Activated CD4-positive, alpha-beta T cell treated with anti-CD3 and anti-CD28 coated beads, Interleukin-2, Interleukin-6, amounts not matched to agents 100 ng/mL and 50 ng/mL, durations not matched to agents 16 hours and 8 hours (primary cell): ENCODE measurements at regions not wholly inside any gene's neighbourhood (a gene's known extent, or its start where the extent isn't known, plus 50 kb on each side); places are given as distances from the start of the nearest gene placed in this dataset.

Experiments
- DNase-seq: peaks from one replicate; pipeline ENCODE4 v3.0.0-alpha.2; 2020

DNA sequence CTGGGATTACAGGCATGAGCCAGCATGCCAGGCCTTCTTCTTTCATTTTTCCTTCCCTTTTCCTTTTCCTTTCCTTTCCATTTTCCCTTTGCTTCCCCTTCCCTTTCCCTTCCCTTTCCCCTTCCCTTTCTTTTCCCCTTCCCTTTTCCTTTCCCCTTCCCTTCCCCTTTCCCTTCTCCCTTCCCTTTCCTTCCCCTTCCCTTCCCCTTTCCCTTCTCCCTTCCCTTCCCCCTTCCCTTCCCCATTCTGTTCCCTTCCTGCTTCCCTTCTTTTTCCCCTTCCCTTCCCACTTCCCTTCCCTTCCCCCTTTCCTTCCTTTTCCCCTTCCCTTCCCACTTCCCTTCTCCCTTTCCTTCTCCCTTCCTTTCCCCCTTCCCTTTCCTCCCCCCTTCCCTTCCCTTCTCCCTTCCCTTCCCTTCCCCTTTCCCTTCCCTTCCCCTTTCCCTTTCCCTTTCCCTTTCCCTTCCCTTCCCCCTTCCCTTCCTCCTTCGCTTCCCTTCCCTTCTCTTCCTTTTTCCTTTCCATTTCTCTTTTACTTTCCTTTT lies 712.2 kb upstream of the POM121L12 start:
- DNase-seq: no peak

- DNase-seq: no peak
Measured at GRCh38 chr7:52320610-52321009, 714.8 kb upstream of the POM121L12 start.

DNA sequence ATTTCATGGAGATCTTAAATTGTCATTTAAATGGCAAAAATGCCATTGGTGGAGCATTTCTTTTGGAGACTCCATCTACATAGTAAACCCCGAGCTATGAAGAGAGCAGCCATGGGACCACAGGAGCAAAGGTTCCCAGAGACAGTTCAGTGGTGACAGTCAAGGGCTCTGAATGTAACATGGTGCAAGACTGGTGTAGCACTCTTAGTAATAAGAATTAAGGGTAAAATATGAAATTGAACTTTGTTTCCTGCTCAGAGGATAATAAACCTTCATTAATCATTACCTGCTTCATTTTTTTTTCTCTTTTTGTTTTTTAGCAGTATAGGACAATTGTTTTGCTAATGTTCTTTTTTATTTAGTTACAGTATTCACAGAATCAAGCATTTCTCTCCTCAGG lies 717.5 kb upstream of the POM121L12 start:
- no peak for DNase-seq

DNA sequence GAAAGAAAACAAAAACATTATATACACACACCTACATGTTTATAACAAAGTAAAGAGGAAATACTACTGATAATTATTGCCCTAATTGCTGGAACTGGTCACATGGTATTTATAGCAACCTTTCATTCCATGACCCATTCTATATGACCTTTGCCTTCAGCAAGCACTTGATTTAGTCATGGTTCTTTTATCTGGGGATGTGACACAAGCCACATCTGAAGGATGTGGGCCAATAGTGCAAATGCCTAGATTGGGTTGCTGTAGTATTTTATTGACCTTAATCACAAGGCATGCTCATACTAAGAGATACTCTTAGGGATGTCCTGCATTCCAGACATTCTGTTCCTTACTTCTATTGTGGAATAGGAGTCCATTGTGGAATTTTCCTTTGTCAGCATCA lies 723.5 kb upstream of the POM121L12 start:
- no peak for DNase-seq

- DNase-seq: no peak
Measured at GRCh38 chr7:52309631-52310030, 725.8 kb upstream of the POM121L12 start.

GRCh38 chr7:52302765-52303520 lies 732.5 kb upstream of the POM121L12 start:
- no peak for DNase-seq

GRCh38 chr7:52297128-52297527 lies 738.3 kb upstream of the POM121L12 start:
- no peak for DNase-seq

GRCh38 chr7:52294942-52295341 lies 740.5 kb upstream of the POM121L12 start:
- no peak for DNase-seq

DNA sequence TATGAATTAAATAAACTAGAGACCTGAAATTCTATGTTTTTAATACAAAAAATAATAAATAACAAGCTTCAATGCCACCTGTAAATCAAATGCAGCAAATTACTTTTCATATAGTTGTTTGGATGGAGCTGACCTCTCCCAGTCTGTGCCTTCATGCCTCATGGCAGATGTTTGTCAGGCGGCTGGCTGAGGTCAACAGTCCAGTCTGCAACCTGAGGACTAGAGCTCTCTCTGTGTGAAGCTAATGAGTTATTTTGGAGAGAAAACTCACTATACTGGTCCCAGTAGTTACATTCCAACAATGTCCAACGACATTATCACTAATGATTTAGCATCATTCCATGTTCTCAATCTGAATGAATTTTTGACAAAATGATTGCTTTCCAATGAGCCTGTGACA lies 746.2 kb upstream of the POM121L12 start:
- DNase-seq: no peak

DNA sequence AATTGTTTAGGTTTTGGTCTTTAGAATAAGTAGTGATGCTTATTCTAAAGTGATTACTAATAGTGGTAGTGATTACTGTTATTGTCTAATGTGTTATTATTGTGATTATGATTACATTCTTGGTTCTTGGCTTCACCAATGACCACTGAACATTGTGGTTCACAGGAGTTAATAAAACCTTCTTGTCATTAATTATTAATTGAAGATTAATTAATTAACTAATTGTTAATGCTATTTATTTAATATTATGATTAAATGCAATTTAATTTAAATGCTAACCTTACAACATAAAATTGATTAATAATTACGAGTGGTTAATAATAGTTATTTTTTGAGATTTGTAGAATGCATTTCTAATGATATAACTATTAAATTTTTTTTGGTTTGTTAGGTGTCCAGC lies 747.7 kb upstream of the POM121L12 start:
- DNase-seq: no peak

- no peak for DNase-seq
Measured at GRCh38 chr7:52285689-52286088, 749.7 kb upstream of the POM121L12 start.

GRCh38 chr7:52283335-52283734 lies 752.1 kb upstream of the POM121L12 start:
- no peak for DNase-seq

GRCh38 chr7:52273685-52274610 lies 761.5 kb upstream of the POM121L12 start:
- DNase-seq: no peak

- no peak for DNase-seq
Measured at GRCh38 chr7:52271703-52272102, 763.7 kb upstream of the POM121L12 start.

DNA sequence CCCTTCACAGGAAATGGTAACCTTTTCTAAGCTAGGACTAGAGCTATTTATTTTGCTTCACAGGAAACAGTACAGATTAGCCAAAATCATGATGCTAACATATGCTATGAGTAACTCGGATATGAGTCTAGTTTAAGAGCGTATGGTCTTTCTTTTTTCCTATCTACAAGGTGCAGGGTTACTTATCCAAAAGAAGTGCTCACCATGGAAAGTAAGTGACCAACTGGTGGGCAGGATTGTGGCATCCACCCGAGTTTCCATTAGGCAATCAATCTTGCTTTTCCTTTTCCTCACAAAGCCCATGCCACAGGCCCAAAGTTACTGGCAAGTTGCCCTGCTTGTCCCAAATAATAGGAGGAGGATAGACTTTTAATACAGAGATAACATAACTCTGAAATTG lies 765.1 kb upstream of the POM121L12 start:
- no peak for DNase-seq

- DNase-seq: no peak
Measured at GRCh38 chr7:52269669-52270068, 765.8 kb upstream of the POM121L12 start.

DNA sequence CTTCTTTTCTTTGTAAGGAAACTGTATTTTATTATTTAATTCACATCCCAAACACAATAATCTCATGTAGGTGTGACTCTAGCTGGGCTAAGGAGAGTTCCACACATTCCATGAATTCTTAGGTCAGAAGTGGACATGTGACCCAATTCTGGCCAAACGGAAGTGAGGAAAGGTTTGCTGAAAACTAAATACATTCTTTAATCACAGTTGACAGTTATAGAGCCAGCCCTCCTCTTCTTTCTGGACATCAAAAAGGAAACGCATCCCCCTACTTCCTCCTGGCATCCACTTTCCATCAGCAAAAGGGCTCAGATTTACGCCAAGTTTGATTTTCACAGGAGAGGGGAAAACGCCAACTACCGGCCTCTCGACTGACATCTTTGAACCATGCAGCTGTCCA lies 774.4 kb upstream of the POM121L12 start:
- no peak for DNase-seq

DNA sequence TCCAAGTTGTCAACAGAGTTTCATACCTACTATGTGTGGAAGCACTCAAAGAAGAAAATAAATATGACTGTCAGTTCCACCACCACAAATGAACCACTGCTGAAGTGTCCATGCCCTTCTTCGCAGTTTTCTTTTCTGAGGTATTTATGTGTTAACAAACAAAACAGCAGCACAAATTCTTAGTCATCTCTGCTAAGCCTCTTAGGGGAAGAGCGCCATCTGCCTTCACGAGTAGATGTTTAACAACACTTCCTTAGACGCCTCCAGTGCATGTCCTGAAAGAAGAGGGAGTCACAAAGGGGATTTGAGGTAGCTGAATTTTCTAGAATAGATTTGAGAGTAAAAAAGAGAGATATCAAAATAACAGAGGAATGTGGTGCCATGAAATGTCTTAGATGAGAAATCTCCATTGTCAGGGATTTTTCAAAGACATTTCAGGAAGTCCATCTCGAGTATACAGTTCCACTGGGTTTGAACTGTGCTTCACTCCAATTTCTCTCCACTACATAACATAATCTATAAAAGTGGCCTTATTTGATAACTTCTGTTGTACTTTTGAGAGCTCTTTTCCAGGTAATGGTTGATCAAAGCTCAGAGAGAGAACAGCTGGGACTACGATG lies 775.3 kb upstream of the POM121L12 start:
- DNase-seq: no peak

GRCh38 chr7:52257890-52258289 lies 777.5 kb upstream of the POM121L12 start:
- DNase-seq: no peak

DNA sequence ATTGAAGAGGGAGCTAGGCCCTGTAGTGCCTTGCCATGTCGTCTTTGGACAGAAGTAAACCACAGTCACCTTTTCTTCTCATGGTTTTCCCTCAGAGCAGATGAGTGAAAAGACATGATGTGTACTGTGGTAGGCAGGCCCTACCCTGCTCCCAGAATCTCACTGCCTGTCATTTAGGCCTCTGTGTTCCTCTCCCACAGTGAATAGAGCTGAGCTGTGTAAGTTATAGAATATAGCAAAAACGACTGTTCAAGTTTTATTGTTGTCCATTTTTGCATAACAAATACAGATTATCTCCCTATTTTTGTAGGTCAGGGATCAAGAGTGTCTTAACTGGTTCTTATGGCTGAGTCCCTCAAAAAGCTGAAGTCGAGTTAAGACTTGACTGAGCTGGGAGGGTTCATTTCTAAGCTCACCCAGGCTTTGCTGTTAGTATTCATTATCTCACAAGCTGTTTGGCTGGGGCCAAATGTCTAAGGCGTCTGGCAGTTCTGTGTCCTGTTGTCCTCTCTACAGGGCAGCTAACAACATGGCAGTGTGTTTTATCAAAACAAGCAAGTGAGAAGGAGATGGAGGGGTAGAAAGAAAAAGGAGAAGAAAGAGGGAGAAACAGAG lies 780.9 kb upstream of the POM121L12 start:
- no peak for DNase-seq

DNA sequence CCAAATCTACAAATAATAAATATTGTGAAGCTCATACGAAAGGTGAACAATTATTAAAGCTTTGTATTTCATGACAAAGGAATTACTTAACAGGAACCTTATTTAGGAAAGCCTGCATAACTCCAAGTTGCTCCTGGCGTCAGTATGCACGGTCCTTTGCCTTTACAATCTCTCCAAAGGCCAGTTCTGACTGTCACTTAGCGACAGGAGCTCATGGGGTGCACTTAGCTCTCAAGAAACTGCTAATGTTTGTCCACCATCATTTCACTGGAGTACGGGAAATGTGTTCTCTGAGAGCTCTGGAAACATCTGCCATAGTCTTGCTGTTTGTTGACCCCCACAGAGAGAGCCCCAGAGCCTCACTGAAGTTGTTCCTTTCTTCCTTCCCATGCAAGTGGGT lies 781.5 kb upstream of the POM121L12 start:
- no peak for DNase-seq

DNA sequence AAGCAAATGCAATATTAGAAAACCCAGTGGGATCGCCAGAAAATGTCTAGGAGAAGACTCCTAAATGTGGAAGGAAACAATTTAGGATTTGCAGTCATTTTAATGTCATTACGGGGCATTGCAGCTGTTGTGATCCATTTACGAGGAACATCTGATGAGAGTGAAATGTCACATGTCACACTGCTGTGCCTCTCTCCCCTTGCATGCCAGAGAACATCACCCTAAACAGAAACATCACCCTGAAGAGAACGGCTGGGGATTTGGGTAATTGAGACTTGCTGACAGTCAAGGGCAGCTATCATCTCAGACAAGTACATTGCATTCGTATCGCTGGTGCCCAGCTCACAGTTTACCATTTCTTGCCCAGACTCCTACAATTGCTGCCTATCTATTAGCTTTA lies 785.7 kb upstream of the POM121L12 start:
- no peak for DNase-seq

GRCh38 chr7:52247518-52247917 lies 787.9 kb upstream of the POM121L12 start:
- no peak for DNase-seq
